Urinary bladder (tissue), 3 donors: ENCODE measurements at regions not wholly inside any gene's neighbourhood (a gene's known extent, or its start where the extent isn't known, plus 50 kb on each side); places are given as distances from the start of the nearest gene placed in this dataset.
"Not testable (repeated sequence)": the region's sequence is repeated elsewhere in the genome, so short reads cannot be mapped to it uniquely, and the experiment has no call there.

Source experiments
- DNase-seq: peaks from one replicate; pipeline ENCODE4 v3.0.0-alpha.2; 2015; ENCODE audit errors: extremely low spot score
- H3K27ac ChIP-seq: one replicate; pipeline ENCODE4 v1.5.1; 2013; ENCODE audit warnings: low read depth, mild to moderate bottlenecking, moderate library complexity
- H3K36me3 ChIP-seq: one replicate; pipeline ENCODE4 v1.6.1; 2013; ENCODE audit warnings: mild to moderate bottlenecking, moderate library complexity; ENCODE audit not compliant: insufficient read depth
- H3K4me1 ChIP-seq: one replicate; pipeline ENCODE4 v1.6.1; 2013; ENCODE audit warnings: mild to moderate bottlenecking, moderate library complexity; ENCODE audit not compliant: insufficient read depth
- H3K4me3 ChIP-seq: one replicate; pipeline ENCODE4 v1.5.1; 2013; ENCODE audit warnings: low read depth, low read length
- WGBS: extraction: QIAGEN DNeasy Blood & Tissue Kit; methylation state at CpG from one replicate; pipeline ENCODE4 v1.1.7; 2013; 5-methylcytosine and 5-hydroxymethylcytosine counted together
- donor health status: healthy with polysubstance abuse.
- donor health status: healthy.

DNA sequence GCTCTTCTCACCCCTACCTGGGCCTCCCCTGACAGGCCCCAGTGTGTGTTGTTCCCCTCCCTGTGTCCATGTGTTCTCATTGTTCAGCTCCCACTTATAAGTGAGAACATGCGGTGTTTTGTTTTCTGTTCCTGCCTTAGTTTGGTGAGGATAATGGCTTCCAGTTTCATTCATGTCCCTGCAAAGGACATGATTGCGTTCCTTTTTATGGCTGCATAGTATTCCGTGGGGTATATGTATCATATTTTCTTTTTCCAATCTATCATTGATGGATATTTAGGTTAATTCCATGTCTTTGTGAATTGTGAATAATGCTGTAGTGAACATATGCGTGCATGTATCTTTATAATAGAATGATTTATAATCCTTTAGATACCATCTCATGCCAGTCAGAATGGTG, 159.4 kb upstream of the RPS23 start:
- not testable (repeated sequence) for H3K4me1 ChIP-seq, H3K36me3 ChIP-seq, H3K4me3 ChIP-seq, H3K27ac ChIP-seq, DNase-seq
- 85% methylated on average over 4 of the region's 4 CpGs for WGBS

DNA sequence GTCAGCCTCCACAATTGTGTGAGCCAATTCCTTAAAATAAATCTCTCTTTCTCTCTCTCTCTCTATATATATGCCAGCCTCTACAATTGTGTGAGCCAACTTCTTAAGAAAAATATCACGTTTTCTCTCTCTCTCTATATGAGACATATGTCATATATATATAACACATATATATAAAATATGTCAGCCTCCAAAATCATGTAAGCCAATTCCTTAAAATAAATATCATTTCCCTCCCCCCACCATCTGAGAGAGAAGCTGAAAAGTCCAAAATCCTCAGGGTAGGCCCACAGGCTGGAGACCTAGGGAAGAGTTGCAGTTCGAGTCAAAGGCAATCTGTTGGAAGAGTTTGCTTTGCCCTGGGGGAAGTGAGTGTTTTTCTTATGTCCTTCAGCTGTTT, 158.1 kb upstream of the RPS23 start:
- no peak overlapping the region for H3K4me3 ChIP-seq
- no peaks in the 10 kb centered on the region for H3K36me3 ChIP-seq
- no peak overlapping the region for H3K27ac ChIP-seq
- DNase-seq = no peak
- 65% methylated on average over 2 of the region's 2 CpGs for WGBS
- no peaks in the 10 kb centered on the region for H3K4me1 ChIP-seq

GRCh38 chr5:82434696-82435660, 156.8 kb upstream of the RPS23 start:
- not testable (repeated sequence) for H3K4me3 ChIP-seq, DNase-seq, H3K4me1 ChIP-seq, H3K36me3 ChIP-seq, H3K27ac ChIP-seq
- WGBS = 86% methylated on average over 30 of the region's 35 CpGs

DNA sequence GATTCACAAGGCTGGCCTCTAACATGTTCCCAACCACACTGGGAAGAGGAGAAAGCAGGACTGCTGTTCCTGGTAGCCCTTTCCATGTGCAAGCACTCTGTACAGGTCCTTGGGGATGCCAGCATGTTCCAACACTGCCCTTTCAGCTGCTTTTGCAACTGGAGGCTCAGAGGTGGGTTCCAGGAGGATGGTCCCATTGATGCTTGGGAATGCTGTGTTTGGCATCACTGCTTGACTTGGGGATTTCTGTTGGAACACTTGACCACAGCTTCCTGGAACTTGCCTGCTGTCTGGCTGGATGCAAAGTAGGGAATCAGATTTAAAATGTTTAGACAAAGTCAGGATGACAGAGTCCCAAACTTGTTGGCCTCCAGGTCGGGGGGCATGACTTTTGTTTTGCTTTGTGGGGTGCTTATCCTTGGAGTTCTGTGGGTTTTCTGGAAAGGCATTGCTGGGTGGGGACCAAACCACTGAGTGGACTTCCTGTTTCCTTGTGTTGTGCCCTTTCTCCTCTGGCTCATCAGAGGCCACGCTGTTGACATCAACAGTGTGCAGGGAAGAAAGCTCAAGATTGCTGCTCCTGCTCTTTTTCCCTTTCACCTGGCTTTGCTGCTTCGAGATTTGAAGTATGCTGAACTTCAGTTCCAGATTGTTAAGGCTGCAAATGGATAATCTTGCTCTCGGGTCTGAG, 148.5 kb upstream of the RPS23 start:
- WGBS = 83% methylated on average over 4 of the region's 4 CpGs
- DNase-seq = no peak
- Histone ChIP-seq H3K27ac (no peak overlapping the region), H3K4me1 (no peaks in the 10 kb centered on the region), H3K36me3 (no peaks in the 10 kb centered on the region), H3K4me3 (no peak overlapping the region)

DNA sequence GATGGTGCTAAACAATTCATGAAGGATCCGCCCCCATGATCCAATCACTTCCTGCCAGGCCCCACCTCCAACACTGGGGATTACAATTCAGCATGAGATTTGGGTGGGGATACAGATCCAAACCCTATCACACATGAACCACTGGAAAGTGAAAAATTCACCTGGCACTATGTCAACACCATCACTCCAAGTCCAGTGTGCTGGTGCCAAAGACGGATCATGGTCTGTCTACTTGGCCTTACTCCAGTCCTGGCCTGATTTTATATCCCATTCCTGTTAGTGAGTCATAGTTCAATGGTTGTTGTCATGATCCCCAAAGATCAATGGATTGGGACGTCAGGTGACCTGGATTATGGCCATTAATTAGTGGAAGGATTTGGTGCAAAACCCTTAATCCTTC, 147.4 kb upstream of the RPS23 start:
- H3K4me1 ChIP-seq = no peaks in the 10 kb centered on the region
- 57% methylated on average over 3 of the region's 3 CpGs for WGBS
- no peaks in the 10 kb centered on the region for H3K36me3 ChIP-seq
- no peak overlapping the region for H3K27ac ChIP-seq
- no peak for DNase-seq
- no peak overlapping the region for H3K4me3 ChIP-seq

GRCh38 chr5:82424211-82424610, 146.1 kb upstream of the RPS23 start:
- H3K4me1 ChIP-seq = no peaks in the 10 kb centered on the region
- H3K4me3 ChIP-seq = no peak overlapping the region
- no peak for DNase-seq
- H3K27ac ChIP-seq = no peak overlapping the region
- no peaks in the 10 kb centered on the region for H3K36me3 ChIP-seq
- 41% methylated on average over 3 of the region's 3 CpGs for WGBS

GRCh38 chr5:82422751-82423181, 144.6 kb upstream of the RPS23 start:
- no peaks in the 10 kb centered on the region for H3K36me3 ChIP-seq
- 73% methylated on average over 6 of the region's 6 CpGs for WGBS
- DNase-seq = no peak
- no peak overlapping the region for H3K4me3 ChIP-seq
- H3K27ac ChIP-seq = no peak overlapping the region
- no peaks in the 10 kb centered on the region for H3K4me1 ChIP-seq

DNA sequence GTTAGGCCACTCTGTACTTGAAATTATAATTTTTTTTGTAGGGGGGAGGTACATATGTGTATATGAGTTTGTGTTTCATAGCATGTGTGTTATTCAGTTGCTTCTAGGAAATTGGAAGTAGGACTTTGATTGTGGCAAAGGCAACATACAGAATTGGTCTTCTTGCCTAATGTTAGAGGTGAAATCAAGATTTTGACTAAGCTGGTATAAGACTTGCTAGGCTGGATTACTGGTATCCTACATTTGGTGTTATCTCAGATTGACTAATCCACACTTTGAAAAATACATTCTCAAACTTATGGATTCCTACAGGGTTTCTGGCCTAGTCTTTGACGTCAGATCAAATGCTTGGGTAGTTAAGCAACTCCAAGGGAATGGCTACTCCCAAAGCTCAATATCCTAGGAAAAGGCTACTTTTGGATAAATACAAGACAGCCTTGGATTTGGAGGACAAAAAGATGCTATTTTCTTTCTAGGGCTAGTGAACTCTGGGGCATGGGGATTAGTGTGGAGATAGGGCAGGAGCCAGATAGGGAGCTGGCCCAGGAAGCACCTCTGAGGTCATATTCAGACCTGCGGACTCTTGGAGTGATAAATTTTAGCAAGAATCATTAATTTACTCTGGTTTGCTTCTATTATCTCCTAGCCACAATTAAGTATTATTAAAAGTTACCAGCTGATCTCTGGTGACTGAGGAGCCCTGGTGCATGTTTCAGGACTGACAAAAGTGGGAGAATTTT, 144.0 kb upstream of the RPS23 start:
- no peaks in the 10 kb centered on the region for H3K4me1 ChIP-seq
- no peak for DNase-seq
- 61% methylated on average over 2 of the region's 2 CpGs for WGBS
- H3K4me3 ChIP-seq = no peak overlapping the region
- no peaks in the 10 kb centered on the region for H3K36me3 ChIP-seq
- H3K27ac ChIP-seq = no peak overlapping the region

DNA sequence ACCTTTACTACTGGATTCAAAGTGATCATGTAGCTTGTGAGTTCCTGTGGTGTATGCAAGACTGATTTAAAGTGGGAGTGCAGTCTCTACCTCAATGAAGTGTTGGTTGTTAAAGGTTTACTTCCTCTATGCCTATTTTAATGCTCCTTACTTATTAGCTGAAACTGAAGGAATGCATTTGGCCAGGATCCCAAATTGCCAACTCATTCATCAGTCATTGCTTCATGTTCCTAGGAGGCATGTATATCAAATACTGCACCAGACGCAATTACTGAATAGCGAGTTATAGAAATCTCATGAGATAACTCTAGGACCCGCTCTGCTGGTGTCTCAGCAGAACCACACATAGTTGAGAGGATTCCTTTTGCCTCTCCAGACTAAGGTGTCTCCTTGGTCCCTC, 143.0 kb upstream of the RPS23 start:
- 93% methylated on average over 3 of the region's 3 CpGs for WGBS
- no peak for DNase-seq
- Histone ChIP-seq H3K27ac (no peak overlapping the region), H3K36me3 (no peaks in the 10 kb centered on the region), H3K4me1 (no peaks in the 10 kb centered on the region), H3K4me3 (no peak overlapping the region)

DNA sequence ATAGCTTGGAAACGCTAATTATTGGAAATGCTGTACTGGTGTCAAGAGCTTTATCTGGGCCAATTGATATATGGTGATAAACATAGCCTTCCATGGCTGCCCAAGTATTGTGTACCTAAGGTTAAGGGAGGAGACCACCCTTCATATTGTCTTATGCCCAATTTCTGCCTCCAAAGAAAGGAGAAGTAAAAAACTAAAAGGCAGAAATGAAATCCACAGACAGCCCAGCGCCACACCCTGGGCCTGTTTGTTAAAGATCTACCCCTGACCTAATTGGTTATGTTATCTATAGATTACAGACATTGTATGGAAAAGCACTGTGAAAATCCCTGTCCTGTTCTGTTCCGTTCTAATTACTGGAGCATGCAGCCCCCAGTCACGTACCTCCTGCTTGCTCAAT, 142.4 kb upstream of the RPS23 start:
- H3K4me3 ChIP-seq, H3K27ac ChIP-seq, H3K4me1 ChIP-seq, H3K36me3 ChIP-seq, DNase-seq: not testable (repeated sequence)
- 88% methylated on average over 4 of the region's 4 CpGs for WGBS

- DNase-seq = no peak
- 82% methylated on average over 6 of the region's 6 CpGs for WGBS
- Histone ChIP-seq H3K4me3 (no peak overlapping the region), H3K27ac (no peak overlapping the region), H3K36me3 (no peaks in the 10 kb centered on the region), H3K4me1 (no peaks in the 10 kb centered on the region)
These were observed 141.6 kb upstream of the RPS23 start for GRCh38 chr5:82419559-82420332.

- no peak overlapping the region for H3K27ac ChIP-seq
- no peaks in the 10 kb centered on the region for H3K36me3 ChIP-seq
- 48% methylated on average over 2 of the region's 2 CpGs for WGBS
- no peaks in the 10 kb centered on the region for H3K4me1 ChIP-seq
- DNase-seq = no peak
- no peak overlapping the region for H3K4me3 ChIP-seq
These were observed 140.4 kb upstream of the RPS23 start for GRCh38 chr5:82418608-82418950.
